Lower leg skin (tissue), 4 donors: ENCODE measurements at regions not wholly inside any gene's neighbourhood (a gene's known extent, or its start where the extent isn't known, plus 50 kb on each side); places are given as distances from the start of the nearest gene placed in this dataset.

Experiments used
- DNase-seq, 2 donors: peaks; one replicate each; pipeline ENCODE4 v3.0.0-alpha.2; 2019; ENCODE audit warnings: low spot score in 2 of 2
- H3K4me3 ChIP-seq: fragments of 200-600 bp; sonication (generic); 2 replicates; pipeline ENCODE4 v1.5.1; 2017; ENCODE audit warnings: mild to moderate bottlenecking, low read depth; ENCODE audit not compliant: poor library complexity, severe bottlenecking
- CTCF ChIP-seq, 3 donors: fragments of 450-650 bp; IDR thresholded peaks; one replicate each; pipeline ENCODE4 v1.5.1; 2016; ENCODE audit warnings: antibody characterized with exemption in 3 of 3, mild to moderate bottlenecking in 3 of 3, moderate library complexity in 2 of 3
- POLR2A ChIP-seq, 2 donors: fragments of 450-650 bp; IDR thresholded peaks; one replicate each; pipeline ENCODE4 v1.6.1; 2016 to 2017; ENCODE audit warnings: antibody characterized with exemption in 2 of 2, mild to moderate bottlenecking in 1 of 2, moderate library complexity in 1 of 2
- WGBS, 2 donors: methylation state at CpG; one replicate each; pipeline ENCODE4 v1.1.5; 2018; 5-methylcytosine and 5-hydroxymethylcytosine counted together
- intact Hi-C: fragments of 100-400 bp; cut with DNase I; formaldehyde crosslinking; loops from one replicate; pipeline ENCODE4 v1.15.0; 2023; ENCODE audit warnings: low total_unique reads

- H3K4me3 ChIP-seq, result no peak overlapping the region
- intact Hi-C loops, result no loop called here
- DNase-seq, result no peak
- TF ChIP-seq POLR2A (IDR thresholded peaks at IDR 0.05), result no peak
- no peak for TF ChIP-seq CTCF (IDR thresholded peaks at IDR 0.05)
Observed at GRCh38 chr13:89217813-89218212, 1546.6 kb downstream of the SLITRK5 start.

- WGBS, 2 donors, result 38 to 93% methylated on average over 1 of the region's 1 CpG
- no peak for DNase-seq
- intact Hi-C loops, result no loop called here
- TF ChIP-seq CTCF (IDR thresholded peaks at IDR 0.05) (no peak), POLR2A (IDR thresholded peaks at IDR 0.05) (no peak)
- H3K4me3 ChIP-seq, result no peak overlapping the region
Observed at GRCh38 chr13:89221557-89222158, 1550.5 kb downstream of the SLITRK5 start.

- intact Hi-C loops, result no loop called here
- TF ChIP-seq CTCF (IDR thresholded peaks at IDR 0.05) (no peak), POLR2A (IDR thresholded peaks at IDR 0.05) (no peak)
- WGBS, 2 donors, result 58 to 71% methylated on average over 4 of the region's 4 CpGs
- H3K4me3 ChIP-seq, result no peak overlapping the region
- DNase-seq, result no peak
Observed at GRCh38 chr13:89227356-89227755, 1556.2 kb downstream of the SLITRK5 start.

GRCh38 chr13:89238496-89238895 is 1567.3 kb downstream of the SLITRK5 start:
- TF ChIP-seq POLR2A (IDR thresholded peaks at IDR 0.05), result no peak
- DNase-seq, result no peak
- H3K4me3 ChIP-seq, result no peak overlapping the region
- 58 to 60% methylated on average over 7 of the region's 7 CpGs for WGBS, 2 donors
- intact Hi-C loops, result no loop called here

GRCh38 chr13:89239361-89240127 is 1568.4 kb downstream of the SLITRK5 start:
- 78 to 87% methylated on average over 1 of the region's 1 CpG for WGBS, 2 donors
- no peak overlapping the region for H3K4me3 ChIP-seq
- DNase-seq, result no peak
- intact Hi-C loops, result no loop called here
- TF ChIP-seq CTCF (IDR thresholded peaks at IDR 0.05) (no peak), POLR2A (IDR thresholded peaks at IDR 0.05) (no peak)

GRCh38 chr13:89255844-89256406 is 1584.8 kb downstream of the SLITRK5 start:
- TF ChIP-seq CTCF (IDR thresholded peaks at IDR 0.05), result no peak
- TF ChIP-seq POLR2A (IDR thresholded peaks at IDR 0.05), result no peak
- no peak overlapping the region for H3K4me3 ChIP-seq
- intact Hi-C loops, result no loop called here
- DNase-seq, result no peak
- WGBS, 2 donors, result 69 to 71% methylated on average over 3 of the region's 3 CpGs
